ENCODE measurements at regions not wholly inside any gene's neighbourhood (a gene's known extent, or its start where the extent isn't known, plus 50 kb on each side); places are given as distances from the start of the nearest gene placed in this dataset.

GRCh38 chr6:93823489-93823888 lies 404.1 kb upstream of the EPHA7 start:
- TF ChIP-seq CTCF (optimal IDR thresholded peaks at IDR 0.05 in 1 of 3, IDR thresholded peaks at IDR 0.05 in 1 of 3, conservative IDR thresholded peaks at IDR 0.05 in 1 of 3; ENCODE audit: extremely low read depth in 1 of 3, insufficient read depth in 2 of 3, low read length in 3 of 3) (no peak), EZH2 (IDR thresholded peaks at IDR 0.05; ENCODE audit: low read length) (no peak)
